ENCODE measurements at regions not wholly inside any gene's neighbourhood (a gene's known extent, or its start where the extent isn't known, plus 50 kb on each side); places are given as distances from the start of the nearest gene placed in this dataset.

GRCh38 chr18:11548396-11548795 is 61.0 kb upstream of the SLC35G4 start:
- TF ChIP-seq PHF8 (CRISPR knock-in tag; IDR thresholded peaks at IDR 0.05) (no peak), ZNF124 (CRISPR knock-in tag; IDR thresholded peaks at IDR 0.05) (no peak)
